ENCODE measurements at regions not wholly inside any gene's neighbourhood (a gene's known extent, or its start where the extent isn't known, plus 50 kb on each side); places are given as distances from the start of the nearest gene placed in this dataset.

GRCh38 chr1:99152132-99152531 lies 112.2 kb upstream of the PLPPR4 start:
- no peak for ATAC-seq (ENCODE audit: low FRiP score)
- DNase-seq (ENCODE audit: low spot score): no peak
- no peak for TF ChIP-seq CTCF (IDR thresholded peaks at IDR 0.05)

DNA sequence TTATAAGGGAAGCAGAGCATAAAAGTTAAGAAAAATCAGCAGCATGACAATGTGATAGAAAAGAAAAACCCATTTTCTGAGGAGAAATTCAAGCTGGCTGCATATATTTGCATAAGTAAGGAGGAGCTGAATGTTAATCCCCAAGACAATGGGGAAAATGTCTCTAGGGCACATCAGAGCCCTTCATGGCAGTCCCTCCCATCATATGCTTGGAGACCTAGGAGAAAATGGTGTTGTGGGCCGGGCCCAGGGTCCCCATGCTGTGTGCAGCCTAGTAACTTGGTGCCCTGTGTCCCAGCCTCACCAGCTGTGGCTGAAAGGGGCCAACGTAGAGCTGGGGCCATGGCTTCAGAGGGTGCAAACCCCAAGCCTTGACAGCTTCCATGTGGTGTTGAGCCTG lies 100.6 kb upstream of the PLPPR4 start:
- ATAC-seq (ENCODE audit: low FRiP score): no peak
- no peak for DNase-seq (ENCODE audit: low spot score)
- TF ChIP-seq CTCF (IDR thresholded peaks at IDR 0.05): no peak

GRCh38 chr1:99170516-99170915 lies 93.8 kb upstream of the PLPPR4 start:
- DNase-seq (ENCODE audit: low spot score) (no peak), ATAC-seq (ENCODE audit: low FRiP score) (no peak)
- TF ChIP-seq CTCF (IDR thresholded peaks at IDR 0.05): no peak

- no peak for TF ChIP-seq CTCF (IDR thresholded peaks at IDR 0.05)
- DNase-seq (ENCODE audit: low spot score) (no peak), ATAC-seq (ENCODE audit: low FRiP score) (no peak)
Observed at GRCh38 chr1:99171184-99171813, 93.0 kb upstream of the PLPPR4 start.

DNA sequence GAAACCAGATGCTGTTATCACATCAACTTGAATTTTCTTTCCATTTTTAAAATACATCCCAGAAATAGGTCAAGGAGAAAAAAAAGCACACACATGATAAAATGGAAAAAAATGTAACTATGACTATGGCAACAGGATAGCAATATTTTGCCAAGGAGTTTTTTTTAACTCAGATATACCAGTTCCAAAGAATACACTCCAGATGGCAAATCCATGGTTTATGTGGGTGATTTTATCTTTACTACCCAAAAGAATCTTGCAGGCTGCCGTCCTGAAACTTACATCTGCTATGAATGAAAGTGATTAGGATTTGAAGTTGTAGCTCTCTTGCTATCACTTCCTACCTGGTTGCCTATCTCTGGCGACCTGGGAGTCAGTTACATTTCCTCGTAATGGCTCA lies 91.0 kb upstream of the PLPPR4 start:
- no peak for TF ChIP-seq CTCF (IDR thresholded peaks at IDR 0.05)
- no peak for ATAC-seq (ENCODE audit: low FRiP score)
- DNase-seq (ENCODE audit: low spot score): no peak

DNA sequence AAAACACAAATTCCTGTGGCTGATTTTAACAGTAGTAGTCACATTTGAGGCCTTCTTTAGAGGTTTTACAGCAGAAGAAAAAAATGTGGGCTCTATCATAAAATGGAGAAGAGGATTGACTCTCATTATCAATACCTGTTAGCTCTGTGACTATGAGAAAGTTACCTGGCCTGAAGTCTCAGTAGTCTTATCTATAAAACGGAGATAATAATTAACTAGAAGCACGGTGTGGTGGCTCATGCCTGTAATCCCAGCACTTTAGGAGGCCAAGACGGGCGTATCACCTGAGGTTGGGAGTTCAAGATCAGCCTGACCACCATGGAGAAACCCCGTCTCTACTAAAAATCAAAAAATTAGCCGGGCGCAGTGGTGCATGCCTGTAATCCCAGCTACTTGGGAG lies 90.4 kb upstream of the PLPPR4 start:
- ATAC-seq (ENCODE audit: low FRiP score) (no peak), DNase-seq (ENCODE audit: low spot score) (no peak)
- TF ChIP-seq CTCF (IDR thresholded peaks at IDR 0.05): no peak

- no peak for TF ChIP-seq CTCF (IDR thresholded peaks at IDR 0.05)
- DNase-seq (ENCODE audit: low spot score) (no peak), ATAC-seq (ENCODE audit: low FRiP score) (no peak)
Observed at GRCh38 chr1:99176753-99177152, 87.5 kb upstream of the PLPPR4 start.
